GM18499 (cell line): ENCODE measurements at regions not wholly inside any gene's neighbourhood (a gene's known extent, or its start where the extent isn't known, plus 50 kb on each side); places are given as distances from the start of the nearest gene placed in this dataset.
A peak's percentile ranks its signal among the peaks of the same experiment; 100 is the strongest.
"Not testable (repeated sequence)": the region's sequence is repeated elsewhere in the genome, so short reads cannot be mapped to it uniquely, and the experiment has no call there.

Source experiments
- ATAC-seq: cut with Tn5 transposase; IDR thresholded peaks from one replicate; pipeline ENCODE4 v1.9.1; 2021; ENCODE audit warnings: moderate number of reproducible peaks; ENCODE audit not compliant: insufficient read depth, unreplicated experiment

DNA sequence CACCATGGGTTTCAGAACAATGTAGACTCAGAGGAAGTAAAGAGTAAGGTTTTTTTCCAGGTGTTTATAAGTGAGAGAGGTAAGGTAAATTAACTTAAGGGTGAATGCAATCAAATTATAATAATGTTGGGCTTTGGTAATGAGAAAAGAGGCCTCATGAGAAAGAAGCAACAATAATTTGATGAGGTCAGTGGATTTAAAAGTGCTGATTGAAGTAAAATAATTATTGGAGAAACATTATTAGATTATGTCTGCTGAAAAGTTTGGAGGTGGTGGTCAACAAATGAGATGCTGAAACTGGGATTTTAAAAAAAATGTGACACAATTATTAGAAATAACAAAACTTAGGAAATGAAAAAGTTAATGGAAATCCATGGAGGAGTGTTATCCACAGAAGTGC is 187.4 kb upstream of the BRINP3 start:
- no peak for ATAC-seq

DNA sequence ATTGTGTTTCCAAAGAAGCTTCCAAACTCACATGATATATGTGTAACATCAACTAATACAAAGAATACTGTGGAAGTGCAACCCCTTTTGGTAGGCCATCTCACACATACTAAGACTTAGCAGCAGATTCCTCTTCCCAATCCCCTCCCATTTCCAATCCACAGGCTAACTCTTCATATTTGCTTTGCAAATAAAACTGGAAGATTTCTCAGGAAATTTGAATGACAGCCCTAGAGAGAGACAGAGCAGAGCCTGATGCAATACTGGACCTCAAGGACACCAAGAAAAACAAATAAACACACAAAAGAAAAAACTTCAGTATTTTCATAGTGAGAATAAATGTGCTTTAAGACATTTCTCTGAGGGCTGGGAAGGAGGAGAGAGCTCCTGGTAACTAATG is 190.2 kb upstream of the BRINP3 start:
- no peak for ATAC-seq

DNA sequence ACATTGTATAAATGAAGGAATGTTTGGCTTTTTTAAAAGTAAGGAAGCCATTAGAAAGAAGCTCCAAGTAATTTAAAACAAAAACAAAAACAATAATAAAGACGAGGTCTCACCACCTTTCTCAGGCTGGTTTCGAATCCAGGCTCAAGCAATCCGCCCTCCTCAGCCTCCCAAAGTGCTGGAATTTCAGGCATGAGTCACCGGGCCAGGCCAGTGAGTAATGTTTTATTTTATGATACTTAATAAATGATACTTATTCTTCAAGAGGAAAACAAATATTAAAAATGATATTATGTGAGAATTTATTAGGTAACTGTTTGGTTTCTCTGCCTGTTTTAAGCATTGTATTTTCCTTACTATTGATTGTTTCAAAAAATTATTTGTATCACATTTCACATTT is 201.4 kb upstream of the BRINP3 start:
- no peak for ATAC-seq

DNA sequence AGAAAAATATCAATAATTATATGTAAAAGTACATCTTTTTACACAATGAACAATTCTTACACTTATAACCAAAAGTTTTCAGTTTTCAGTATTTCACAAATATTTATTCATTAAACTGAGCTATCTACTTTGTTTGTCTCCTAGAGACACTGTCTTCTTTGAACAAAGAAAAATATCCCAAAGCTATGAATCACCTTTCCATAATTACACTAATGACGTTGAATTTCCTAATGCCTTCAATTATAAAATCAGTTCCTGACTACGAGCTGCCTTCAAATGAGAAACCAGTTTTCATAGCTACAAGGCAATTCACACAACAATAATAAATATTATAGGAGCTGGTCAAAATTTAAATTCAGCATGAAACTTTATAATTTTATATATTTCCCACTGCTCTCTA is 201.8 kb upstream of the BRINP3 start:
- no peak for ATAC-seq

DNA sequence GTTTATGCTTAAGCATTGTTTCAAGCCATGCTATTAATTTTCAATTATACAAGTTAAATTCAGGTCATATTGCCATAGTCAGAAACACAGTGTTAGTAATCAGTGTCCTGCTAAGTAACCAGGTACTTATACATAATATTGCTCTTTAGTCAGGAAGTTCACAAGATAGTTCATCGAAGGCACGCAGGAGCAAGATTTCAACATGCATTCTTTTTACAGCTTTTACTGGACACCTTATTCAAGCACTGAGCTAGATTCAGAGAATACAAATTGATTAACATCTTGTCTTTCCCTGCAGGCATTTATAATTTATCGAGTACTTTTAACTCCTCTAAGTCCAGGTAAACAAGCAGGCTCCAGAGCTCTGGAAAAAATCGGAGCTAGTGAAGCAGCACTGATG is 202.3 kb upstream of the BRINP3 start:
- ATAC-seq: no peak

DNA sequence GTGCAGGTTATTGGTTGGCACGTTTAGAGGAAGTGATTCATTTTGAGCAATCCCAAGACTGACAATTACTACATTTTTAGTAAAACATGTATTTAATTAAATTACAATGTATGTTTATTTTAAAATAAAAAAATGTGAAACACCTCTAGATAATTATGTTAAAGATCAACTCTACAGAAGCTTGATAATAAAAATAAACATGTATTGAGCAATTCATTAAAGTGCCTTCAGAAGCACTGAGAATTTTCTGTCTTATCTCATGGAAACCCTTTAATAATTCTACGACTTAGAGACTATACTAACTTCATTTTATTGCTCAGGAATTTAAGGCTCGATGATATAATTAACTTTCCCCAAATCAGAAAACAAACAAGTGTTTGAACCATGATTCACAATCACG is 208.0 kb upstream of the BRINP3 start:
- no peak for ATAC-seq

DNA sequence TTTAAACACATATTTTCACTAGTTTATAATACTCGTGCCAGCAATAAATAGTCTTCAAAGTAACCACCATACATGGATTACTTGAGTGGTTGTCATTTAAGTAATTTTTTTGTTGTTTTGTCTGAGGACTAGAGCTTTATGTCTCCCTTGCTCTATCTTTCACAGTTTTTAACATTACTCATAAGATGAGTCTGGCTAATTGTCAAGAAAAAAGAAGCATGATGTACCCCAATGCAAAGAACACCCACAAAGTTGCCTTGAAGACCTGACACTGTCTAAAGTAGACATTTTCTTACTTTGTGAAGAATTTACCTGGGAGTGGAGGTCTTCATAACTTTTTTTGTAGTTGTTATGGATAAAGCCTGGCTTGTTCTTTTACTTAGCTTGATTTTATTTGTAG is 210.4 kb upstream of the BRINP3 start:
- ATAC-seq: no peak

DNA sequence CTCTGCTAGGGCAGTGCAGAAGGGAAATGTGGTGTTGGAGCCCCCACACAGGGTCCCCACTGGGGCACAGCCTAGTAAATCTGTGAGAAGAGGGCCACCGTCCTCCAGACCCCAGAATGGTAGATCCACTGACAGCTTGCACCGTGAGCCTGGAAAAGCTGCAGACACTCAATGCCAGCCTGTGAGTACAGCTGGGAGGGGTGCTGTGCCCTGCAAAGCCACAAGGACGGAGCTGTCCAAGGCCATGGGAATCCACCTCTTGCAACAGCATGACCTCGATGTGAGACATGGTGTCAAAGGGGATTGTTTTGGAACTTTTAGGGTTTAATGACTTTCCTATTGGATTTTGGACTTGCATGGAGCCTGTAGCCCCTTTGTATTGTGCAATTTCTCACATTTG is 220.8 kb upstream of the BRINP3 start:
- not testable (repeated sequence) for ATAC-seq

DNA sequence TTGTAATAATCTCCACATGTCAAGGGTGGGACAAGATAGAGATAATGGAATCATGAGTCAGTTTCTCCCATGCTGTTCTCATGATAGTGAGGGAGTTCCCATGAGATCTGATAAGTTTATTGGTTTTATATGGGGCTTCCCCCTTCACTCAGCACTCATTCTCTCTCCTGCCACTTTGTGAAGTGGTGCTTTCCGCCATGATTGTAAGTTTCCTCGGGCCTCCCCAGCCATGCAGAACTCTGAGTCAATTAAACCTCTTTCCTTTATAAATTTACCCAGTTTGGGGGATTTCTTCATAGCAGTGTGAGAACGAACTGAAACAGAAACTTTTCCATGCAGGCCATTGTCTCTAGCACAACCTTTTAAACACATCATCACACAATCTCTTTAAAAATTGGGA is 221.5 kb upstream of the BRINP3 start:
- no peak for ATAC-seq

DNA sequence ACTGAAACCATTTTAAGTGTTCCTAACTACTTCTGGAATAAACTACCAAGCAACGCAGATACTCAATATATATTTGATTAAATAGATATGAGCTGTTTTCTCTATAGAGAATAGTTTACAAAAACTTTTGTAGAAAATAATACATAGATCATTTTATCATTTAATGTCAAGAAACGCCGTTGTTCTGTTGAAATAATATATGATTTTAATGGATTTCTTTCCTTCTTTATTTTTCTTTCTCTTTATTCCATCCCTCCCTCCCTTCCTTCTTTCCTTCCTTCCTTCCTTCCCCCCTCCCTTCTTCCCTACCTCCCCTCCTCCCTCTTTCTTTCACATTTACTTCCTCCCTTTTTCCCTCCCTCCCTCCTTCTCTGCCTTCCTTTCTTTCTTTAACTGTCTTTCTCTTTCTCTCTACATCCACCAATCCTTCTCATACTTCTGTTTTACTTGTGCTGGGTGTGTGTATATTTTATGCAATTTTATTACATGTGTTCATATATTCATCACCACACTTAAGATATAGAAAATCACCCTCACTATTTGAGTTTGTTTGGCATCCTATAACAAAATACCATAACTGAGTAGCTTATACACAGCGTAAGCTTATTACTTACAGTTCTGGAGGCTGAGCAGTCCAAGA is 230.9 kb upstream of the BRINP3 start:
- no peak for ATAC-seq

DNA sequence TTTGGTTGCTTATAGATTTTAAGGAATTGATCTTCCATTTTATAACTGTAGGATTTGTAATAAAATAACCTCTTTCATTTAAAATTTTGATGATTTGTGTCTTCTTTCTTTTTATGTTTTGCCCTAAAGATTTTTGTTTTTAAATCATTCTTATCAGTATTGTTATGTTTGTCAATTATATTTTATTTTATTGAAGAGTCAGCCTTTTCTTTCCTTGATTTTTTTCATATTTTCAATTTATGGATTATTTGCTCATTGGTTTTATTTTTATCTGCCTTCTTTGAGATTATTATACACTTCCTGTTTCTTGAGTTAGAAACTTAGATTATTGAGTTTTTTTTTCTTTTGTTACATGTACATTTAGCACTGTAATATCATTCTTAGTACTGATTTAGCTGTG is 233.4 kb upstream of the BRINP3 start:
- ATAC-seq: no peak

DNA sequence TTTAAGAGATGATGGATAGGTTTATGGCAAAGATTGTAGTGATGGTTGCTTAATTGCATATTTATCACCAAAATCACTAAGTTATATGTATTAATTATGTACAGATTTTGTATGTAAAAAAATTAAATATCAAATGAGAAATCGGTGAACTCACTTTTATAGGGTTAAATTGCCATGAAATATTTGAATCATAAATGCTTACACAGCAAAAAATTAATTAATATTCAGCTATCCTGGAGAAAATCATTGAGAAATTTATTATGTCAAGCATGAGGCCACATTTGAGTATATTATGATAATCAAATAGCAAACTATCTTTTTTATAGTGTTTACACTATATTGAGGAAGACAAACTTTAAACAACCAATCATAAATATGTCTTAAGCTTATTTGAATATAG is 239.4 kb upstream of the BRINP3 start:
- ATAC-seq: no peak

DNA sequence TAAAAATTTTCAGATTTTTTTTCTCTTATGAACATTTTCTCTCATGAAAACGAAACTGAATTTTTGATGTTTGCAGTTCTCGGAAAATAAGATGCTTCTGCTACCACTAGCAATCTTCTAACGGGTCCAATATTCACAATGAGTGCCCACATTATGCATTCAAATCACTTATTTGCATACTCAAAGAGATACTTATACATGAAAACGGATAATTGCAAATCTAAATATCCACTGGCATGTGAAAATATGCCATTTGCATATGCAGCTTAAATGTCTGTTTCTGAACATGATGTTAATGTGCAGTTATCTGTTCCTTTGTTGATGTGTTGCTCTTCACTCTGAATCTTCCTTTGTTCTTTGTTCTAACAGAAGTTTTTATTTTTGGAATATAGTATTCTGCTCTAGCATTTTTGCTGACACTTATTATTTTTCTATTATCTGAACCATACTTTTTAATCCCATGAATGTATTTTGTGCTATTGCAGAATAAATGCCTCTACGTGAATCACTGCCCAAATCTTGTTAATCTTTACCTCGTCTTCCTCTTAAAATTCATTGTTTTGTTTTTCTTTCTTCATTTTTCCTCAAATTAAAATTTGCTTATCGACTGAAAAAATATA is 259.4 kb upstream of the BRINP3 start:
- ATAC-seq: no peak

DNA sequence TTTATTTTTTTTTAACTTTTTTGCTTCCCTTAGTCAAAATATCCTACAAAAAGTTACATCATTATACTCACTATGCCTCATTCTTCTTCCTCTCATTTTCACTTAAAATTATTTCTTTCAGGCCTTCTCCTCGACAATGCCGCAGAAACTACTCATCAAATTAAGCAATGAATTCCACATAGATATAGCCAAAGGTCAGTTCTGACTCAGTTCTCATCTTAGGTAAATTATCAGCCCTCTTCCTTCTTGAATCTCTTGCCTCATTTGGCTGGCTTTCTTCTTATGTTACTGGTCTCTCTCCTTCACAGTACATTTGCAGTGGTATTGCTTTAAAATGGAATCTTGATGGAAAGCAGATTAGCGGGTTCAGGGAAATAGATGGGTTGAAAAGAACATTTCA is 260.7 kb upstream of the BRINP3 start:
- ATAC-seq: no peak

DNA sequence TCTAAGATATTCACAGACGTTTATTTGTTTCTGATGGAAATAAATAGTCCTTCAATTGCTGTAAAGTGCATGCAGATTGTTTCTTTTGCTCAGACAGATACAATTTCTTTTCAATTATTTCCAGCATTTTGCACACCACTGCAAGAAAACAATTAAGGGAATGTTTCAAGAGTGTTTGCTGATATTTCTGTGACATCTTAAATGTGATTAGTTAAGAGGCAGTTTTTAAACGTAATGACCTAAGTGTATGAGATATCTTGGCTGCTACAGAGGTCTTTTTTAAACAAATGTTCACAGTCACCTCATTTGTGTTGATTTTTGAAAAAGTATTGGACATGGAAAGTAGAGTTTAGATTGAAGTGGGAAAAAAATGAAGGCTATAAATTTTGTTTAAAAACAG is 262.3 kb upstream of the BRINP3 start:
- no peak for ATAC-seq

DNA sequence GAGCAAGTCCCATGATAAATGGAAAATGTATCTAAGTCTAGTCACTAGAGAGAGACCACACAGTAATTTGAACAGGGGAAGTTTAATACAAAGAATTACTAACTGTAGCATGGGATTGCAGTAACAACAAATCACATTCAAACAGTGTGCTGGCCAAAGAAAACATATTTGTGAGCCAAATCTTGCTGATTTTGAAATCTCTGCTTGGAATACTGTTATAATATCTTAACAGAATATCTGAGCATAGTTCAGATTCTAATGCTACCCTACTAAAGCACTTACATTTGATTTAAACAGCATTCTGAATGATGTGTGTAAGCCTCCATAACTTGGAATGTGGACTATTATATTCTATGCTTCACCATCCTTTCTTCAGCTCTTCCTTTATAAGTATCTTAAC is 270.0 kb upstream of the BRINP3 start:
- no peak for ATAC-seq

DNA sequence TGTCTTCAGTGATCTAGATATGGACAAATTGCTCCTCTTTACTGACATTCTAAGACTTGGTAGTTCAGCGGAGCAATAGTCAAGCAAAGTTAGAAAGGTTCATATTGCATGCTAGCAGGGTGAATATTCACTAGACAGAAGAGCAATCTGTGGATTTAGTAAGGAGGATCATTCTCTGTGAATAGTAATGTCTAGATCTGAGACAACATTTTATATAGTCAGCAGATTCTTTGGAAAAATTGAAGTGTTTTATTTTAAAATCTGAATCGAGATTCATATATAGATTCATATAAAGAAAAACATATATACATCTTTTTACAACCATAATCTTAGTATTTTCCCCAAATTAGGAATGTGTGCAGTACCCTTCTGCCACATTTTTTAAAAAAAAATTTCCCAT is 274.5 kb upstream of the BRINP3 start:
- ATAC-seq: no peak

DNA sequence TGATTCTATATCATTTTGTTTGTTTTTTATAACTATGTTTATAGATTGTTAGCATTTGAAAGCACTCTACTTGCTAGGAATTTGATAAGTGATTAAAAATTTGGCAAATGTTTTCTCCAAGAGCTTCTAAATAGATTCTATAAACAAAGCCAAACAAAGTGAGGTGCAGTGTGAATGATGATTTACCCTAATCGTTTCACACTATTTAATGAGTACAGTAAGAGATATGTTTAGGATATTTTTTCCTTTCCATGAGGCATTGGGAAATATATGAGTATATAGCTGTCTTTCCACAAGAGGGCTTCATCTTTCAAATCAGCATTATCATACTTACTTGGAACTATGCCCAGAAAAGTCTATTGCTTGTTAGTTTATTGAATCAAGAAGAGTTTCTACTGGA is 277.0 kb upstream of the BRINP3 start:
- no peak for ATAC-seq

DNA sequence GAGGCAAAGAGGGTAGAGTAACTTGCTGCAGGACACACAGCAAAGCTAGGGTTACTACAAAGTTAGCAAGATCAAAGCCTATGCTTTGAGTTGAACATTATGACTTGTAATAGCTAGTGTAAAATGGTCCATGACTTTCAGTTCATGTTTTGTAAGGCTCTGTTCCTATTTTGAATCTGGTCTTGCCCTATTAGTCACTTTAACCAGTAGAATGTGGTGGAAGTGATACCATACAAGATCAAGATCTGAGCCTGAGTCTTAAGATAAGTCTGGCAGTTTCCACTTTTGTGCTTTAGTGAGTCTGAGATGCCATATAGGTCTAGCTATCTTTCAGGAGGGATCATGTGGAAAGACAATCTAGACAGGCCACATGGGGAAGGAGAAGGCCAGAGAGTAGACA is 282.1 kb upstream of the BRINP3 start:
- peak; percentile 84 for ATAC-seq

DNA sequence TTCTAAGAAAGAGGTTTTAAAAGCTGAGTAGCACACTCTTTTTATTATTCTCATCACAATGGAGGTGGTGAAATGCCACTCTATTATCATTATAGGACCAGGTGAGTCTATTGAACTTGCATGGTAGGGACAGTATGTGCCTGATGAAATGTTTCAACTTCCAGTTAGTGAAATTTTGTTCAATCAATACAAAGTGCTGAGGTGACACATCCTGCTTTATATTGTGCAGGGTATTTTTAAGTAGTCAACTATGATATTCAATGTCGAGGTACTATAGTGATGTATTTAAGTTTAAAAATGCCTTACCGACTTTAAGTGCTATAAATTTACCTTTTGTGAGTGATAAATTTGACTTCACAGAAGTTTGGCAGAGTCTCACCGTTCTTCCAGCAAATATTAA is 284.7 kb upstream of the BRINP3 start:
- no peak for ATAC-seq

DNA sequence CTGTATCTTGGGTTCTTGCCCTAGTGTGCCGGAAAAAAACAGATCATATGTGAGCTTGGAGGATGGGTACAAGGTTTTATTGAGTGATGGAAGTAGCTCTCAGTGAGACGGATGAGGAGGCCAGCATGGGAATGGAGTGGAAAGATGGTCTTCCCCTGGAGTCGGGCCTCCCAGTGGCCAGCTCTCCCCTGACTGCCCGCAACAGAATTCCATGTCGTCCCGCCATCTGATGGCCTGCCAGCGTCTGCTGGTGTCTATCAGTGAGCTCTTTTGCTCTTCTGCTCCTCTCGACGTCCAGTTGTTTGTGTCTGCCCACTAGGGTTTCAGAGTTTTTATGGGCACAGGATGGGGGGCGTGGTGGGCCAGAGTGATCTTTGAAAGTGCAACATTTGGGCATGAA is 315.2 kb upstream of the BRINP3 start:
- no peak for ATAC-seq

DNA sequence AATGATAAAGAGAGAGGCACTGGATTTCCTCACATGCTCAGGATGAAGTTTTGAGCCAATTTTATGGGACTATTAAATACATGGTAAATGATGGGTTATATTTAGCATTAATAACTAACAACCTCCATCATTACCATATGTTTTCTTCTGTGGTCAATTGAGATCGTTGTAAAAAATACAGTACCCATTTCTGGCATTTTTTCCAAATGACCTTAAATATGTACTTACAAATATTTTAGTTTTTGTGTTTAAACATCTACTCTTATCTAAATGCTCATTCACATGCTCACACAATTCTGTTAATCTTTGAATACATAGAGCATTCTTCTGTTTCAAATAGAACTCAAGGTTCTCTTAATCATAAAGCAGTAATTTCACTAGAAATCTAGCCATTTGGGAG is 330.0 kb upstream of the BRINP3 start:
- no peak for ATAC-seq

DNA sequence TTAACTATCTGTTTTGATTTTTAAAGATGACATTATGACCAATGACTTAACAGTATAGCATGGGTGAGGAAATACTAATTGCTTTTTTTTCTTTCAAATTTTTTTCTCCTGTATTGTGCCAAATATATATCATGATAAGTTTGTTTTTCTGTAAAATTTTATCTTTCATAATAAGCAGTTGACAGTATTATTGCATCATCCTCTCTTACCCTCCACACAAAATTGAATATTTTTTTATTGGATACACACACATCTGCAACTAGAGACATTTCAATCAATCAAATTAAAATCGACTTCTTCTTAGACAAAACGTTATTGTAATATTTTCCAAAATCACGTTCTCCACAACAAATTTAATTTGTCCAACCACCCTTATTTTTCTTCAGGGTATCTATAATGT is 330.4 kb upstream of the BRINP3 start:
- no peak for ATAC-seq
